Common myeloid progenitor, CD34-positive (primary cell): ENCODE measurements at regions not wholly inside any gene's neighbourhood (a gene's known extent, or its start where the extent isn't known, plus 50 kb on each side); places are given as distances from the start of the nearest gene placed in this dataset.

Experiments used
- CTCF ChIA-PET: fragments of 350-600 bp; sonication (Branson Sonifier 250); formaldehyde crosslinking; loops from one replicate; lab custom pipeline; 2021; ENCODE audit warnings: antibody characterized with exemption; lab: Charles Lee
- POLR2A ChIA-PET: fragments of 350-600 bp; sonication (Branson Sonifier 250); formaldehyde crosslinking; loops from one replicate; lab custom pipeline; 2021; ENCODE audit warnings: antibody characterized with exemption; lab: Charles Lee
- DNase-seq, 3 donors: peaks; one replicate each; pipeline versions ENCODE4 v3.0.0 to v3.0.0-alpha.2; 2013
- H3K27ac ChIP-seq, 2 experiments: 1 replicate in 1 of 2; 2 replicates in 1 of 2; pipeline ENCODE4 v1.7.0; 2013; ENCODE audit warnings: inconsistent platforms in 2 of 2, low read length in 2 of 2, mild to moderate bottlenecking in 2 of 2, low read depth in 1 of 2, moderate library complexity in 1 of 2; ENCODE audit not compliant: severe bottlenecking in 2 of 2, insufficient read depth in 1 of 2, poor library complexity in 1 of 2
- H3K27me3 ChIP-seq, 5 experiments: replicated peaks in 2 of 5; 1 replicate in 3 of 5; 2 replicates in 2 of 5; pipeline versions ENCODE4 v1.6.1 to v1.7.0; 2013; ENCODE audit warnings: low read length in 4 of 5, mild to moderate bottlenecking in 2 of 5, moderate library complexity in 2 of 5, inconsistent platforms in 1 of 5; ENCODE audit not compliant: insufficient read depth in 5 of 5, control insufficient read depth in 4 of 5
- H3K36me3 ChIP-seq, 4 experiments: 1 replicate in 2 of 4; 2 replicates in 2 of 4; pipeline versions ENCODE4 v1.6.1 to v1.7.0; 2013; ENCODE audit warnings: low read length in 3 of 4, control low read depth in 1 of 4, mild to moderate bottlenecking in 1 of 4; ENCODE audit not compliant: control insufficient read depth in 4 of 4, insufficient read depth in 4 of 4
- H3K4me1 ChIP-seq, 4 experiments: 1 replicate in 3 of 4; 2 replicates in 1 of 4; pipeline versions ENCODE4 v1.6.1 to v1.7.1; 2013; ENCODE audit warnings: low read length in 3 of 4, mild to moderate bottlenecking in 3 of 4, control low read depth in 1 of 4, inconsistent platforms in 1 of 4, moderate library complexity in 1 of 4; ENCODE audit not compliant: control insufficient read depth in 4 of 4, insufficient read depth in 4 of 4; ENCODE audit errors: control extremely low read depth in 1 of 4
- H3K4me3 ChIP-seq, 7 experiments: 1 replicate in 4 of 7; 2 replicates in 3 of 7; pipeline versions ENCODE4 v1.5.1 to v1.7.0; 2013; ENCODE audit warnings: mild to moderate bottlenecking in 7 of 7, low read length in 6 of 7, moderate library complexity in 6 of 7, inconsistent platforms in 2 of 7, low read depth in 2 of 7, control low read depth in 1 of 7; ENCODE audit not compliant: insufficient read depth in 4 of 7, control insufficient read depth in 1 of 7; ENCODE audit errors: extremely low read depth in 1 of 7
- H3K9me3 ChIP-seq, 5 experiments: 1 replicate in 4 of 5; 2 replicates in 1 of 5; pipeline versions ENCODE4 v1.6.1 to v1.7.1; 2013; ENCODE audit warnings: low read length in 4 of 5, mild to moderate bottlenecking in 2 of 5, inconsistent platforms in 1 of 5, low read depth in 1 of 5, moderate library complexity in 1 of 5; ENCODE audit not compliant: control insufficient read depth in 4 of 5, insufficient read depth in 2 of 5; ENCODE audit errors: control extremely low read depth in 1 of 5
- WGBS: methylation state at CpG from one replicate; pipeline ENCODE4 v1.1.5; 2013; ENCODE audit not compliant: insufficient coverage; 5-methylcytosine and 5-hydroxymethylcytosine counted together

GRCh38 chr5:145189746-145190145 is 645.4 kb downstream of the PRELID2 start:
- H3K4me1 ChIP-seq, result no peaks in the 10 kb centered on the region
- 100% methylated on average over 2 of the region's 4 CpGs for WGBS
- ChIA-PET CTCF (no interaction called here), POLR2A (no interaction called here)
- no peaks in the 10 kb centered on the region for H3K9me3 ChIP-seq
- no peak for DNase-seq
- no peaks in the 10 kb centered on the region for H3K27me3 ChIP-seq
- H3K36me3 ChIP-seq, result no peaks in the 10 kb centered on the region
- no peak overlapping the region for H3K4me3 ChIP-seq
- no peak overlapping the region for H3K27ac ChIP-seq

GRCh38 chr5:145180371-145180770 is 654.8 kb downstream of the PRELID2 start:
- no peaks in the 10 kb centered on the region for H3K27me3 ChIP-seq

GRCh38 chr5:145178641-145179523 is 656.3 kb downstream of the PRELID2 start:
- POLR2A ChIA-PET, result no interaction called here
- no peaks in the 10 kb centered on the region for H3K9me3 ChIP-seq
- CTCF ChIA-PET, result no interaction called here
- no peaks in the 10 kb centered on the region for H3K36me3 ChIP-seq
- H3K27ac ChIP-seq, result no peak overlapping the region
- 83% methylated on average over 1 of the region's 3 CpGs for WGBS
- no peaks in the 10 kb centered on the region for H3K4me1 ChIP-seq
- H3K4me3 ChIP-seq, result no peak overlapping the region
- no peaks in the 10 kb centered on the region for H3K27me3 ChIP-seq
- DNase-seq, result no peak

More at GRCh38 chr5:145180371-145180770, 654.8 kb downstream of the PRELID2 start:
- CTCF ChIA-PET, result no interaction called here
- 90% methylated on average over 3 of the region's 5 CpGs for WGBS
- POLR2A ChIA-PET, result no interaction called here
- H3K27ac ChIP-seq, result no peak overlapping the region
- no peaks in the 10 kb centered on the region for H3K9me3 ChIP-seq
- H3K36me3 ChIP-seq, result no peaks in the 10 kb centered on the region
- DNase-seq, result no peak
- no peak overlapping the region for H3K4me3 ChIP-seq
- no peaks in the 10 kb centered on the region for H3K4me1 ChIP-seq

- ChIA-PET POLR2A (no interaction called here), CTCF (no interaction called here)
- H3K9me3 ChIP-seq, result no peaks in the 10 kb centered on the region
- no peak overlapping the region for H3K4me3 ChIP-seq
- H3K27me3 ChIP-seq, result no peaks in the 10 kb centered on the region
- no peak for DNase-seq
- WGBS, result 95% methylated on average over 3 of the region's 3 CpGs
- no peaks in the 10 kb centered on the region for H3K4me1 ChIP-seq
- no peak overlapping the region for H3K27ac ChIP-seq
- no peaks in the 10 kb centered on the region for H3K36me3 ChIP-seq
These were observed 659.1 kb downstream of the PRELID2 start for GRCh38 chr5:145176041-145176440.

- ChIA-PET CTCF (no interaction called here), POLR2A (no interaction called here)
- no peaks in the 10 kb centered on the region for H3K27me3 ChIP-seq
- no peaks in the 10 kb centered on the region for H3K9me3 ChIP-seq
- H3K27ac ChIP-seq, result no peak overlapping the region
- H3K4me1 ChIP-seq, result no peaks in the 10 kb centered on the region
- WGBS, result no CpG with 5 or more reads among the region's 5 CpGs
- DNase-seq, result no peak
- H3K36me3 ChIP-seq, result no peaks in the 10 kb centered on the region
- no peak overlapping the region for H3K4me3 ChIP-seq
These were observed 669.0 kb downstream of the PRELID2 start for GRCh38 chr5:145166110-145166509.

- CTCF ChIA-PET, result no interaction called here
These were observed 671.3 kb downstream of the PRELID2 start for GRCh38 chr5:145163876-145164275.

GRCh38 chr5:145162626-145163025 is 672.5 kb downstream of the PRELID2 start:
- Histone ChIP-seq H3K27ac (no peak overlapping the region), H3K27me3 (no peaks in the 10 kb centered on the region), H3K36me3 (no peaks in the 10 kb centered on the region), H3K4me1 (no peaks in the 10 kb centered on the region), H3K9me3 (no peaks in the 10 kb centered on the region), H3K4me3 (no peak overlapping the region)
- ChIA-PET CTCF (interaction anchor here (1.6 kb wide), 1 partner anchor 16 kb away, joined by 3 read pairs; no protein-coding TSS in a partner anchor), POLR2A (no interaction called here)
- DNase-seq, result no peak

More at GRCh38 chr5:145163876-145164275, 671.3 kb downstream of the PRELID2 start:
- WGBS, result 100% methylated on average over 1 of the region's 3 CpGs
- DNase-seq, result no peak
- no peak overlapping the region for H3K27ac ChIP-seq
- no peaks in the 10 kb centered on the region for H3K4me1 ChIP-seq
- no peak overlapping the region for H3K4me3 ChIP-seq
- no peaks in the 10 kb centered on the region for H3K9me3 ChIP-seq
- no peaks in the 10 kb centered on the region for H3K27me3 ChIP-seq
- POLR2A ChIA-PET, result no interaction called here
- H3K36me3 ChIP-seq, result no peaks in the 10 kb centered on the region
